SK-N-SH treated with all-trans-retinoic acid at 6 μM for 48 hours (cell line): ENCODE measurements at regions not wholly inside any gene's neighbourhood (a gene's known extent, or its start where the extent isn't known, plus 50 kb on each side); places are given as distances from the start of the nearest gene placed in this dataset.

Experiments
- ATAC-seq: fragments of 200-7000 bp; cut with Tn5 transposase; 3 replicates; pipeline ENCODE4 v1.9.1; 2020; ENCODE audit warnings: mild to moderate bottlenecking, moderate library complexity
- ARNTL ChIP-seq: fragments of 450-650 bp; formaldehyde crosslinking; IDR thresholded peaks from 2 replicates; pipeline ENCODE4 v1.5.0; 2020; ENCODE audit warnings: low read depth, mild to moderate bottlenecking, moderate library complexity, borderline replicate concordance
- BACH2 ChIP-seq: fragments of 250-450 bp; sonication (Bioruptor Pico); IDR thresholded peaks from 2 replicates; pipeline ENCODE4 v1.9.0; 2021; ENCODE audit warnings: mild to moderate bottlenecking, borderline replicate concordance
- CSRNP3 ChIP-seq: fragments of 250-450 bp; sonication (Bioruptor Pico); IDR thresholded peaks from 2 replicates; pipeline ENCODE4 v1.5.1; 2021; ENCODE audit warnings: mild to moderate bottlenecking, moderate library complexity
- ISL1 ChIP-seq: fragments of 250-450 bp; sonication (Bioruptor Pico); IDR thresholded peaks from 2 replicates; pipeline ENCODE4 v2.1.2; 2022; ENCODE audit warnings: mild to moderate bottlenecking, moderate library complexity
- OSR1 ChIP-seq: fragments of 250-450 bp; sonication (Bioruptor Pico); IDR thresholded peaks from 2 replicates; pipeline ENCODE4 v1.8.0; 2022; ENCODE audit warnings: moderate library complexity, mild to moderate bottlenecking, inconsistent platforms
- PATZ1 ChIP-seq: fragments of 250-450 bp; sonication (Bioruptor Pico); IDR thresholded peaks from 2 replicates; pipeline ENCODE4 v1.8.0; 2020; ENCODE audit warnings: mild to moderate bottlenecking, moderate library complexity, borderline replicate concordance
- POU6F1 ChIP-seq: fragments of 250-450 bp; sonication (Bioruptor Pico); IDR thresholded peaks from 2 replicates; pipeline ENCODE4 v1.8.0; 2021; ENCODE audit warnings: low read depth, mild to moderate bottlenecking, moderate library complexity, borderline replicate concordance
- PPARA ChIP-seq: fragments of 250-450 bp; sonication (Bioruptor Pico); IDR thresholded peaks from 2 replicates; pipeline ENCODE4 v1.5.0; 2020; ENCODE audit warnings: mild to moderate bottlenecking, borderline replicate concordance
- RARB ChIP-seq: fragments of 250-450 bp; sonication (Bioruptor Pico); IDR thresholded peaks from 2 replicates; pipeline ENCODE4 v1.8.0; 2021; ENCODE audit warnings: mild to moderate bottlenecking, moderate library complexity
- SNAI2 ChIP-seq: fragments of 250-450 bp; sonication (Bioruptor Pico); IDR thresholded peaks from 2 replicates; pipeline ENCODE4 v1.5.0; 2020; ENCODE audit warnings: mild to moderate bottlenecking, moderate library complexity
- TCF4 ChIP-seq: fragments of 250-450 bp; sonication (Bioruptor Pico); IDR thresholded peaks from 2 replicates; pipeline ENCODE4 v1.8.0; 2021; ENCODE audit warnings: mild to moderate bottlenecking, moderate library complexity, borderline replicate concordance
- TOX ChIP-seq: fragments of 250-450 bp; sonication (Bioruptor Pico); IDR thresholded peaks from 2 replicates; pipeline ENCODE4 v1.8.0; 2021; ENCODE audit warnings: mild to moderate bottlenecking, moderate library complexity, borderline replicate concordance
- TSHZ2 ChIP-seq: fragments of 250-450 bp; sonication (Bioruptor Pico); IDR thresholded peaks from 2 replicates; pipeline ENCODE4 v1.5.0; 2020; ENCODE audit warnings: mild to moderate bottlenecking, moderate library complexity
- ZC3H10 ChIP-seq: fragments of 250-450 bp; sonication (Bioruptor Pico); IDR thresholded peaks from 2 replicates; pipeline ENCODE4 v1.5.1; 2021; ENCODE audit warnings: mild to moderate bottlenecking, moderate library complexity
- ZFP3 ChIP-seq: fragments of 250-450 bp; sonication (Bioruptor Pico); IDR thresholded peaks from 2 replicates; pipeline ENCODE4 v1.5.0; 2020; ENCODE audit warnings: mild to moderate bottlenecking, moderate library complexity
- ZFP30 ChIP-seq: fragments of 450-650 bp; formaldehyde crosslinking; IDR thresholded peaks from 2 replicates; pipeline ENCODE4 v1.5.0; 2022; ENCODE audit warnings: mild to moderate bottlenecking, moderate library complexity
- ZNF565 ChIP-seq: fragments of 450-650 bp; formaldehyde crosslinking; conservative IDR thresholded peaks from 2 replicates; pipeline ENCODE4 v1.5.0; 2020; ENCODE audit warnings: low read depth, mild to moderate bottlenecking, moderate library complexity
- ZNF70 ChIP-seq: fragments of 450-650 bp; formaldehyde crosslinking; IDR thresholded peaks from 2 replicates; pipeline ENCODE4 v1.5.0; 2020; ENCODE audit warnings: mild to moderate bottlenecking, moderate library complexity
- ZNF8 ChIP-seq: fragments of 450-650 bp; formaldehyde crosslinking; IDR thresholded peaks from 2 replicates; pipeline ENCODE4 v1.5.0; 2020; ENCODE audit warnings: mild to moderate bottlenecking, moderate library complexity

GRCh38 chr6:144597511-144597910, 312.4 kb downstream of the UTRN start:
- no peak for TF ChIP-seq ZFP3
- no peak for TF ChIP-seq BACH2
- TF ChIP-seq TCF4 (CRISPR knock-in tag): no peak
- TF ChIP-seq ARNTL (CRISPR knock-in tag): no peak
- TF ChIP-seq ZNF8 (CRISPR knock-in tag): no peak
- TF ChIP-seq POU6F1 (CRISPR knock-in tag): no peak
- TF ChIP-seq ZNF70 (CRISPR knock-in tag): no peak
- no peak for TF ChIP-seq OSR1 (CRISPR knock-in tag)
- no peak for TF ChIP-seq ZNF565
- no peak for TF ChIP-seq ISL1
- no peak for TF ChIP-seq ZFP30 (CRISPR knock-in tag)
- TF ChIP-seq ZC3H10: no peak
- TF ChIP-seq TOX (CRISPR knock-in tag): no peak
- TF ChIP-seq PATZ1 (CRISPR knock-in tag): no peak
- TF ChIP-seq TSHZ2 (CRISPR knock-in tag): no peak
- no peak for TF ChIP-seq SNAI2 (CRISPR knock-in tag)
- TF ChIP-seq RARB (CRISPR knock-in tag): no peak
- TF ChIP-seq, all 23 proteins: peak for 0
- no peak for ATAC-seq

GRCh38 chr6:144599615-144600014, 314.5 kb downstream of the UTRN start:
- no peak for TF ChIP-seq ZNF8 (CRISPR knock-in tag)
- TF ChIP-seq PATZ1 (CRISPR knock-in tag): no peak
- TF ChIP-seq ZNF70 (CRISPR knock-in tag): no peak
- TF ChIP-seq CSRNP3 (CRISPR knock-in tag): no peak
- no peak for TF ChIP-seq TCF4 (CRISPR knock-in tag)
- TF ChIP-seq OSR1 (CRISPR knock-in tag): no peak
- TF ChIP-seq ARNTL (CRISPR knock-in tag): no peak
- no peak for TF ChIP-seq POU6F1 (CRISPR knock-in tag)
- no peak for TF ChIP-seq PPARA (CRISPR knock-in tag)
- ATAC-seq: no peak
